ENCODE measurements at regions not wholly inside any gene's neighbourhood (a gene's known extent, or its start where the extent isn't known, plus 50 kb on each side); places are given as distances from the start of the nearest gene placed in this dataset.

GRCh38 chr16:77571115-77571862 lies 136.5 kb upstream of the ADAMTS18 start:
- CTCF ChIA-PET: interaction anchor here (0.8 to 7.5 kb wide), 4 partner anchors 8 to 34 kb away, joined by 3 to 62 read pairs (median 4); no protein-coding TSS in a partner anchor
- no peak for TF ChIP-seq CTCF (IDR thresholded peaks at IDR 0.05; ENCODE audit: control extremely low read depth, extremely low read depth, low read depth, missing control alignments)

GRCh38 chr16:77574867-77575624 lies 140.2 kb upstream of the ADAMTS18 start:
- no peak for TF ChIP-seq CTCF (IDR thresholded peaks at IDR 0.05; ENCODE audit: control extremely low read depth, extremely low read depth, low read depth, missing control alignments)
- no peak for DNase-seq (ENCODE audit: extremely low spot score)
- ChIA-PET POLR2A (no interaction called here), CTCF (interaction anchor here (0.6 to 1.6 kb wide), 2 partner anchors 9 to 339 kb away, joined by 3 to 8 read pairs; no protein-coding TSS in a partner anchor)

More at GRCh38 chr16:77571115-77571862, 136.5 kb upstream of the ADAMTS18 start:
- no peak for DNase-seq (ENCODE audit: extremely low spot score)
- POLR2A ChIA-PET: no interaction called here

- no peak for DNase-seq (ENCODE audit: extremely low spot score)
- no peak for TF ChIP-seq CTCF (IDR thresholded peaks at IDR 0.05; ENCODE audit: control extremely low read depth, extremely low read depth, low read depth, missing control alignments)
- CTCF ChIA-PET: interaction anchor here (0.9 to 1.9 kb wide), 4 partner anchors 9 to 343 kb away, joined by 3 to 6 read pairs (median 4); no protein-coding TSS in a partner anchor
- POLR2A ChIA-PET: no interaction called here
Observed at GRCh38 chr16:77579351-77579891, 142.9 kb upstream of the NUDT7 start.

- POLR2A ChIA-PET: no interaction called here
- DNase-seq (ENCODE audit: extremely low spot score): no peak
- TF ChIP-seq CTCF (IDR thresholded peaks at IDR 0.05; ENCODE audit: control extremely low read depth, extremely low read depth, low read depth, missing control alignments): no peak
- CTCF ChIA-PET: interaction anchor here (1.1 to 9.3 kb wide), 8 partner anchors 9 to 352 kb away, joined by 3 to 184 read pairs (median 10); no protein-coding TSS in a partner anchor
Observed at GRCh38 chr16:77581706-77582105, 140.6 kb upstream of the NUDT7 start.

GRCh38 chr16:77584205-77584859 lies 138.0 kb upstream of the NUDT7 start:
- TF ChIP-seq CTCF (IDR thresholded peaks at IDR 0.05; ENCODE audit: control extremely low read depth, extremely low read depth, low read depth, missing control alignments): peak; percentile 79
- POLR2A ChIA-PET: no interaction called here
- CTCF ChIA-PET: interaction anchor here (0.7 to 9.3 kb wide), 29 partner anchors 8 to 1802 kb away, joined by 3 to 184 read pairs (median 4); no protein-coding TSS in a partner anchor
- peak; percentile 48 for DNase-seq (ENCODE audit: extremely low spot score)
